Activated naive CD4-positive, alpha-beta T cell treated with anti-CD3 and anti-CD28 coated beads, Interleukin-2, amount 50 U/mL, for 24 hours (primary cell): ENCODE measurements at regions not wholly inside any gene's neighbourhood (a gene's known extent, or its start where the extent isn't known, plus 50 kb on each side); places are given as distances from the start of the nearest gene placed in this dataset.

ENCODE experiments used
- H3K27ac Mint-ChIP-seq: one replicate; pipeline ENCODE4 v1.8.0; 2021; ENCODE audit warnings: mild to moderate bottlenecking, mixed read lengths
- H3K27me3 Mint-ChIP-seq: one replicate; pipeline ENCODE4 v1.8.0; 2021; ENCODE audit warnings: mixed read lengths
- H3K36me3 Mint-ChIP-seq: one replicate; pipeline ENCODE4 v1.8.0; 2021; ENCODE audit warnings: mixed read lengths
- H3K4me1 Mint-ChIP-seq: one replicate; pipeline ENCODE4 v1.8.0; 2021; ENCODE audit warnings: mixed read lengths
- H3K4me3 Mint-ChIP-seq: one replicate; pipeline ENCODE4 v1.8.0; 2021; ENCODE audit warnings: mild to moderate bottlenecking, mixed read lengths
- H3K9me3 Mint-ChIP-seq: one replicate; pipeline ENCODE4 v1.8.0; 2021; ENCODE audit warnings: mixed read lengths

DNA sequence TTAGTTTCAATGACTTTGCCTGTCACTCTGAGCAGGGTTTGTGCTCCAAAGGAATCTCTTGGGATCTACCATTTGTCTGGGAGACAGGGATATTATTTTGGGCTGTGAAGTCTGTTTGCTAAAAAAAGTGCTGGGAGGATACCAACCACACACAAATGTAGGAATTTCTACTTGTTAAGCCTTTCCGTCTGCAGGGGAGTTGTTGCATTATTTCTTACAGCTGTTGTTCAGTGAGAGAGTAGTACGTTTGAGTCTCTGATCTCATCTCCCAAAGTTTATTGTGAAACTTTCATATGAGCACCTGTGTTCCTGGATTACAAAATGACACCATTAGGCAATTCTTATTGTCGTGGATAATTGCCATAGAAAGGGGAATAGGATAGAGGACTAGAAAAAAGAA is 78.3 kb upstream of the SEMA6A start:
- Mint-ChIP-seq H3K4me3 (no peak overlapping the region), H3K36me3 (no peaks in the 10 kb centered on the region), H3K27me3 (peaks cover 2% of the 10 kb centered on the region), H3K9me3 (no peaks in the 10 kb centered on the region), H3K27ac (no peak overlapping the region), H3K4me1 (no peaks in the 10 kb centered on the region)

DNA sequence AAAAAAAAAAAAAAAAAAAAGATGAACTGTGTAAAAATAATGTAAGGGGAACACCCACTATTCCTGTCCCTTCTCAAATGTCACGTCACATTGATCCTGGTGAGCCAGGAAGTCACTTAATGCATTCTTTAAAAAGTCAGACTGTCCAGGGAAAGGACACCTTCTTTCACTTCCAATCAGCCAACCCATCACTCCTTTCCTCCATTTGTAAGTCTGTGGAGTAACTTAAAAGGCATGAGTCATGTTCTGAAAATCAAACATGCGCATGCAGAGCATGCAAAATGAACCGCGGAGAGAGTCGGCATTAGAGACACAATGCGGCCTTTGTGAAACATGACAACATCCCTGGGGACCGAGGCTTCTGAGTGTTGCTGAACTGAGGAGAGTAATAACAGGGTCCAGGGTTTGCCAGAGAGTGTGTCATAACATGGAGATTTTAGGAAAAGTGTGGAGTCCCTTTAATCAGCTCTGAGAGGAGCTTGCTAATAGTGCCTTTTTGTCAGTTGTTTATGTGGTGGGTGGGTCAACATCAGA is 77.6 kb upstream of the SEMA6A start:
- Mint-ChIP-seq H3K27ac (no peak overlapping the region), H3K4me3 (no peak overlapping the region), H3K27me3 (peaks cover 2% of the 10 kb centered on the region), H3K4me1 (no peaks in the 10 kb centered on the region), H3K9me3 (no peaks in the 10 kb centered on the region), H3K36me3 (no peaks in the 10 kb centered on the region)

DNA sequence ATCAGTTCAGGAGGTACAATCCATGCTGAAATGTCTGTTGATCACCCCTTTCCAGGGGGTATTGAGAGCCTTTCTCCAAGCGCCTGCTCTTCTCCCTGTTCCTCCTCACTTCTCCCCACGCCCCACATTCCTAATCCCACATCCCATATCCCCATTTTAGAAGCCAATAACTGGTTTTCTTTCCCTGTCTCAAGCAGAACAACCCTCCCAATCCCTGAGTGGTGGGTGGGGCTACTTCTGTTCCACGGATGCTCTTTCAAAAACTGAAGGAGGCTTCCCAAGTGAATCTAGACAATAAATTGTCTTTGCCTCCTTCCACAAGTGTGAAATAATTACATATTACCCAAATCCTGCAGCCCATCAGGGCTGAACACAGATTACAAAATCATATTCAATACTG is 77.0 kb upstream of the SEMA6A start:
- Mint-ChIP-seq H3K9me3 (no peaks in the 10 kb centered on the region), H3K27ac (no peak overlapping the region), H3K4me1 (no peaks in the 10 kb centered on the region), H3K4me3 (no peak overlapping the region), H3K27me3 (peaks cover 2% of the 10 kb centered on the region), H3K36me3 (no peaks in the 10 kb centered on the region)

DNA sequence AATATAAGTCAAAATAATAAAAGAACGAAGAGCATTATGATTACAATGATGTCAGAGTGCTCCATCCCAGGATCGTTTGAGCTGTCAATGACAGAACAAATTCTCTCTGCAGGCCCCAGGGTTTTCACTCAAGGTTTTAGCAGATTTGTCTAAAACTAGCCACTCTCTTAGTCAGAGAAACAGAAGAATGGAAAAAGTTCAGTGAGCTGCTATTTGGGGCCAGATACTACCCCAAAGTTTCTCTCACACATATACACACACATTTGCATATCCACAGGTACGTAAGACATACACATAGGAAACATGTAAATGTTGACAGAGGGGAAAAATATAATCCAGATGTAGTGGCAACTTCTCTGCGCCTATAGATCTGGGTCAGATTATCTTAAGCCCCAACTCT is 76.3 kb upstream of the SEMA6A start:
- Mint-ChIP-seq H3K27ac (no peak overlapping the region), H3K4me1 (no peaks in the 10 kb centered on the region), H3K27me3 (peaks cover 2% of the 10 kb centered on the region), H3K36me3 (no peaks in the 10 kb centered on the region), H3K9me3 (no peaks in the 10 kb centered on the region), H3K4me3 (no peak overlapping the region)

DNA sequence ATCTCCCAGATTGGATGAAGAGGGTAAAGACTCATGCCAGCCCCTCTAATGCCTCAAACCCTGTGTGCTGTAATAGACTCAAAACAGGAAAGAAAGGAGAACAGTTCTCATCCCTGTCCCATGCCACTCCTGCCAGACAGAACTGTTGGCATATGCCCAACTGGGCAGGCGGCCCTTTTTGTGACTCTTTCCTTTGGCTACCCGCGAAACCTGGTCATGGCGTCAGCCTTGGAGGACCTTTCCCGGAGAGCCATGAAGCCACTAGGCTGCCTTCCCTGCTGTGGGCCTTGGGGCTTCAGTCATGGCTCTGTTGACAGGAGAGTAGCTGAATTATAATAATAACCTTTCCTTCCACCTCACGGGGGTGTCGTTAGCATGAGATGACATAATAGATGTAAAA is 75.9 kb upstream of the SEMA6A start:
- H3K27ac Mint-ChIP-seq: no peak overlapping the region
- H3K4me3 Mint-ChIP-seq: no peak overlapping the region
- no peaks in the 10 kb centered on the region for H3K4me1 Mint-ChIP-seq
- peaks cover 2% of the 10 kb centered on the region for H3K27me3 Mint-ChIP-seq
- H3K36me3 Mint-ChIP-seq: no peaks in the 10 kb centered on the region
- H3K9me3 Mint-ChIP-seq: no peaks in the 10 kb centered on the region

DNA sequence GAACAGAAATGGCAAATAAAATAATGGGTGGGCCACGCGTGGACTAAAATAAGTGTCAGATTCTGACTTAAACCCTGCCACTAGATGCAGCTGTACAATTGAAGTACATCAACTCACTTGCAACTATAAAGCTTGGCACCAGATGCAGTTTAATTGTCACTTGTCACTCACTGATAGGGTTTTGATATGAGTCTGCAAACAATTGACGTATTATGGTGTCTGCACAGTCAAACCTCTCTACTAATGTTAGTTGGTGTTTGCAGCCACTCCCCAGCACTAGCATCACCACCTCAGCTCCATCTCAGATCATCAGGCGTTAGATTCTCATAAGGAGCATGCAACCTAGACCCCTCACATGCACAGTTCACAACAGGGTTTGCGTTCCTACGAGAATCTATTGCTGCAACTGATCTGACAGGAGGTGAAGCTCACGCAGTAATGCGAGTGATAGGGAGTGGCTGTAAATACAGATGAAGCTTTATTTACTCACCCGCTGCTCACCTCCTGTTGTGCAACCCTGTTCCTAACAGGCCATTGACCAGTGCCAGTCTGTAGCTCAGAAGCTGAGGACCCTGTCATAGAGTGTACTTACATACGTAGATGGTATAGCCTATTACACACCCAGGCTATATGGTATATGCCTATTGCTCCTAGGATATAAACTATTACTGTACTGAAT is 72.1 kb upstream of the SEMA6A start:
- Mint-ChIP-seq H3K9me3 (no peaks in the 10 kb centered on the region), H3K4me3 (no peak overlapping the region), H3K27me3 (no peaks in the 10 kb centered on the region)

DNA sequence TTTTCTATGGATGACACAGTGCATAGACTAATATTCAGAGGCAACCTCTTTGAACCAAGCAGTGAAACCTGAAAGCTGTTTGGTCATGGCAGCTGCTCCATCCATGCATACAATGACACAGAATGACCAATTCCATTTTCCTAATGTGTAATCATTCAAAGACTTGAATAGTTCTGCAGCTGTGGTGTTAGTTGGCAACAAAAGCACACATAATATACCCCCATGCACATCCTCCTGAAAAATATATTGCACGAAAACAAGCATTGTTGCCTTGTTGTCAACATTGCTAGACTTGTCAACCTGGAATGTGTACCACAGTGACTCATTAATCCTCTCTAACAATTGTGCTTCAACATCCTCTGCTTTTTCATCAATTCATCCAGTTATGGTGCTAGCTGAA is 71.0 kb upstream of the SEMA6A start:
- H3K36me3 Mint-ChIP-seq: no peaks in the 10 kb centered on the region
- H3K4me1 Mint-ChIP-seq: no peaks in the 10 kb centered on the region
- H3K27me3 Mint-ChIP-seq: no peaks in the 10 kb centered on the region
- no peak overlapping the region for H3K27ac Mint-ChIP-seq
- H3K4me3 Mint-ChIP-seq: no peak overlapping the region
- H3K9me3 Mint-ChIP-seq: no peaks in the 10 kb centered on the region

More for the DNA sequence above, 72.1 kb upstream of the SEMA6A start:
- Mint-ChIP-seq H3K36me3 (no peaks in the 10 kb centered on the region), H3K4me1 (no peaks in the 10 kb centered on the region), H3K27ac (no peak overlapping the region)

DNA sequence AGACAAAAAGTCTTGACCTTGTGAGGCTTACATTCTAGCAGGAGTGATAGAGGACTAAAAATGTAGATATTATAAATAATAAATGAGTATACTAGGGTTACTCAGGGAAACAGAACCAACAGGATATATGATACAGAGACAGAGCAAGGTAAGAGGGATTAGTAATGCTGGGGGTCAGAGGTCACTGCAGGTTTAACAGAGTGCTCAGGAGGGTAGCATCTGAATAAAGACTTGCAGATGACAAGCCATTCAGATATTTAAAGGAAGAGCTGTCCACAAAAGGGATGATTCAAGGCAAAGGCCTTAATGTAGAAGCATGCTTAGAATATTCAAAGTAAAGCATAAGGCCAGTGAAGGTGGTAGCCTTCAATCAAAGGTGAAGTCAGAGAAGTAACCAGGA is 65.6 kb upstream of the SEMA6A start:
- Mint-ChIP-seq H3K9me3 (no peaks in the 10 kb centered on the region), H3K27me3 (no peaks in the 10 kb centered on the region)

DNA sequence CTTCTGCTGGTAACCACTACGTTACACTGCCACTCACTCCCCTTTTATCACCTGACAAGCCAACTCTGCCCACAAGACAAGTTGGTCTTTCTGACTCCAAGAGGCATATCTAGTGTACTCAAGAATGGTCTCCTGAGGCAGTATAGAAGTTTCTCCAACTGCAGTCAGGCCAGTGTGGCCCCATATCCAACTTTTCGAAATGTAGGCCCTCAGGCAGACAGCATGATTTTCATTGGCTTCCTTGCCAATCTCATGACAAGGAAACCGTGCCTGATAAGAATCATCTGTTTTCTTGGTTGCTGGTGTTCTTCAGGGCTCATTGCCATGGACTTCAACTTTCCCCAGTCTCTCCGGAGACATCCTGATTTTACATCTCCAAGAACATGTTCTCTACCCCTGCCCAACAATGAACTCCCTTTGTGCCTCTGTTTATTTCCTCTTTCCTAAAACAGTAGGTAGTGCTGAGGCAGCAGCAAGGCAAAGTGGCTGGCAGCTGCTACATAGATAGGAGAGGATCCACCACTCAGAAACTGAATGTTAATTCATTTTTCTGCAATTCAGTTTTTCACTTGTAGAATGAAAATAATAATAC is 62.6 kb upstream of the SEMA6A start:
- H3K36me3 Mint-ChIP-seq: no peaks in the 10 kb centered on the region
- H3K4me1 Mint-ChIP-seq: no peaks in the 10 kb centered on the region
- no peaks in the 10 kb centered on the region for H3K9me3 Mint-ChIP-seq
- no peak overlapping the region for H3K27ac Mint-ChIP-seq
- H3K4me3 Mint-ChIP-seq: no peak overlapping the region
- no peaks in the 10 kb centered on the region for H3K27me3 Mint-ChIP-seq

More for the DNA sequence above, 65.6 kb upstream of the SEMA6A start:
- H3K4me1 Mint-ChIP-seq: no peaks in the 10 kb centered on the region
- no peak overlapping the region for H3K27ac Mint-ChIP-seq
- no peaks in the 10 kb centered on the region for H3K36me3 Mint-ChIP-seq
- no peak overlapping the region for H3K4me3 Mint-ChIP-seq

DNA sequence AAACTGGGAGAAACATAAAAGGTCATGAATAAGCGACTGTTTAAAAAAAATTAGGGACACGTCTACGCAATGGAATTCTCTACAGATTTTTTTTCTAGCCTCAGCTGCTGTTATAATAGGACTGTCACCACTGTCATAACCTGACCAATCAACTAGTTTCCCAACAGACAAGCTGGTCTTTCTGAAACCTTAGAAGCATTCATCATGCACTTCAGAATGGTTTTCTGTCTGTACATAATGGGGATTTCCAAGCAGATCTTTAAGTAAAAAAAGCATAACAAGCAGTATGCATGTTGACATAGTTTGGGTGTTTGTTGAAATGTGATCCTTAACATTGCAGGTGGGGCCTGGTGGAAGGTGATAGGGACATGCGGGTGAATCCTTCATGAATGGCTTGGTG is 58.3 kb upstream of the SEMA6A start:
- no peak overlapping the region for H3K4me3 Mint-ChIP-seq
- H3K36me3 Mint-ChIP-seq: no peaks in the 10 kb centered on the region
- no peaks in the 10 kb centered on the region for H3K4me1 Mint-ChIP-seq
- H3K9me3 Mint-ChIP-seq: no peaks in the 10 kb centered on the region
- peaks cover 2% of the 10 kb centered on the region for H3K27me3 Mint-ChIP-seq
- no peak overlapping the region for H3K27ac Mint-ChIP-seq

DNA sequence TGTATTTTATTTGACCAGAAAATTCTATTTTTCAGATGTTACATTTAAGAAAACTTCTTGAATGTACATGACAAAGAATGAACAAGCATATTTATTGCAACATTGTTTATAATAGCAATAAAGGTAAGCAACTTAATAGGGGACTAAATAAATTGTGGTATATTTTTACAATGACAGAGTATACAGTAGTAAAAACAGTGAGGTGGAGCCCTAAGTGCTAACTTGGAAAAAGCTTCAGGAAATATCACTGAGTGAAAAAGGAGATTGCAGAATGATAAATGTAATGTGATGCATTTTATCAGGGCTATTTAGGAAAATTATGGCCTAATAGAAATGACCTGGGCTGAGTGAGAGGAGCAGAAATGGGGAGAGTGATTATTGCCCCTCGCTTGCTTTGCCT is 56.5 kb upstream of the SEMA6A start:
- Mint-ChIP-seq H3K4me1 (no peaks in the 10 kb centered on the region), H3K27me3 (peaks cover 2% of the 10 kb centered on the region), H3K27ac (no peak overlapping the region), H3K36me3 (no peaks in the 10 kb centered on the region), H3K4me3 (no peak overlapping the region), H3K9me3 (no peaks in the 10 kb centered on the region)

DNA sequence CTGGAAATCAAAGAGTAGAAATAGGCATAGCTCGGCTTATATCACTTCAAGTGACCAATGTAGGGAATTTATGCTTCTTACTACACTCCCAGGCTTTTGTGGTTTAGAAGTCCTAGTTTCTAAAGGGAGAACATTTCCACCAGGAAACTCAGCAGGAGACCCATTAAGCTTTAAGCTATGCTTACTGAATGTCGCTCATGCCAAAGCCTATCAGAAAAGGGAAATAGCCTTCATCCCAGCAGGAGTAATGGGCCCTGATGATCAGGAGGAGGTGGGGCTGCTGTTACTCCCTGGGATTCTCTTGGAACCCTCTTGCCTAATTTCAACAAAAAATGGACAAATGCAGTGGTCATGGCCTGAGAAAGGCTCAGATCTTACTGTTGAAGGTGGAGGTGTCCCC is 54.5 kb upstream of the SEMA6A start:
- no peak overlapping the region for H3K4me3 Mint-ChIP-seq
- H3K9me3 Mint-ChIP-seq: no peaks in the 10 kb centered on the region
- H3K27me3 Mint-ChIP-seq: peaks cover 2% of the 10 kb centered on the region
- no peaks in the 10 kb centered on the region for H3K36me3 Mint-ChIP-seq
- H3K27ac Mint-ChIP-seq: no peak overlapping the region
- H3K4me1 Mint-ChIP-seq: no peaks in the 10 kb centered on the region

DNA sequence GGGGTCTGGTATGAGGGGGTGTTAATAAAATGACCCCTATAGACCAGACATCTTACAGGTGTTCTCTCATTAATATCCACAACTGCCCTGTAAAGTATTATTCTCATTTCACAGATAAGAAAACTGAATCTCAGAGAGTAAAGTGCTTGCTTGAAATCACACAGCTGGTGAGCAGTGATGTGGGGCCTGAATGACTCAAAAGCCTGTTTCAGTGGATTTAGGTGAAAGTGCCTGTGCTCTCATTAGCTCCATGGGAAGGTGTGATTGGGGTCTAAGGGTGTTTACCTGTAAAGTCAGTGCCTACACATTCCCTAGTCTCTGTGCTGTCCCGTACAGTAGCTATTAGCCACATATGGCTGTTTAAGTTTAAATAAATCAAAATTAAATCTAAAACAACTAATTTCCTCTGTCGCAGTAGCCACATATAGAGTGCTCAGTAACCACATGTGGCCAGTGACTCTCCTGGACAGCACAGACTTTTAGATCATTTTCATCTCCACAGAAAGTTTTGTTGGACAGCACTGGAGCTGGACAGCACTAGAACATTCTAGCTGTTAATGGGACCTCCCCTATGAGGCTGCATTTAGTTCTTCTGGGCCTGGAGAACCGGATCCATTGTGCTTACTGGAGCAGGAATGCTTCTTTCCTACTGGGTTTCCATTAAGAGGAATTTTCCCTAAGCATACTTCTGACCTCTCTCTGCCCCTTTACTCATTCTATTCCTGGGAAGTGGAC is 52.5 kb upstream of the SEMA6A start:
- no peak overlapping the region for H3K27ac Mint-ChIP-seq
- no peaks in the 10 kb centered on the region for H3K4me1 Mint-ChIP-seq
- H3K36me3 Mint-ChIP-seq: no peaks in the 10 kb centered on the region
- H3K4me3 Mint-ChIP-seq: no peak overlapping the region
- no peaks in the 10 kb centered on the region for H3K9me3 Mint-ChIP-seq
- peaks cover 2% of the 10 kb centered on the region for H3K27me3 Mint-ChIP-seq

DNA sequence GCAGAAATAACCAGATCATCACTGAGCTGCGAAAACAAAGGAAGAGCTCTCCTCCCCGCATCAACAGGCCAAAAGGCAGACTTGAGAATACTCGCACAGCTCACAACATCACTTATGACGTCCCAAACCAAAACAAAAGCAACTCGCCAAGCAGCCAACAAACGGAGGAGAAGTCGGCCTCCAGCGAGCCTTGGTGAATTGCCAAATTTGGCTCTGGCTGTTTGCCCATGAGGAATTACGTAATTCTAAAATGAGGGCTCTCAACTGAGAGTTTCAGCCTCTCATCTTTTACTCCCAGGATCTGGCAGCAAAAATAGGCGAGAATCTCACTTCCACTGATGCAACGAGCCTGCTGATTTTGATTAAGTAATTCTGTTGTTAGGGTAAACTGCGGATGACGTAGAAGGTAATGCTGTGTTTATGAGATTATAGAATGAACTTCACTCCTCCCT is 51.7 kb upstream of the SEMA6A start:
- H3K9me3 Mint-ChIP-seq: no peaks in the 10 kb centered on the region
- no peak overlapping the region for H3K27ac Mint-ChIP-seq
- H3K4me3 Mint-ChIP-seq: no peak overlapping the region
- no peaks in the 10 kb centered on the region for H3K4me1 Mint-ChIP-seq
- peaks cover 2% of the 10 kb centered on the region for H3K27me3 Mint-ChIP-seq
- no peaks in the 10 kb centered on the region for H3K36me3 Mint-ChIP-seq
